ENCODE measurements at regions not wholly inside any gene's neighbourhood (a gene's known extent, or its start where the extent isn't known, plus 50 kb on each side); places are given as distances from the start of the nearest gene placed in this dataset.

DNA sequence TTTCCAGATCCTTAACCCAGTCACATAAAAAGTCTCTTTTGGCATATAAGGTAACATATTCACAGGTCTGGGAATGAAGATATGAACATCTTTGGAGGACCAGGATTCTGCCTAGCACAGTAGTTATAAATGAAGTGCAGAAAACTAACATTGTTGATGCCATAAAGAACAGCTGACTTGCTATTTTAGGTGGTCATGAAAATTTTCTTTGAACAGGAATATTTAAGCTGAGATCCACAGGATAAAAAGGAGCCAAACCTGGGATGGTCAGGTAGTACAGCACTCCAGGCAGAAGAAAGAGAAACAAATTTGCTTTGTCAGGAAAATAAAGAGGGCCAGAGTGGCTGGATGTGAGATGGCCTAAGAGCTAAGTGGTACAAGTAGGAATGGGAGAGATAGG, 80.0 kb downstream of the CENPW start:
- TF ChIP-seq, protein P1, sequence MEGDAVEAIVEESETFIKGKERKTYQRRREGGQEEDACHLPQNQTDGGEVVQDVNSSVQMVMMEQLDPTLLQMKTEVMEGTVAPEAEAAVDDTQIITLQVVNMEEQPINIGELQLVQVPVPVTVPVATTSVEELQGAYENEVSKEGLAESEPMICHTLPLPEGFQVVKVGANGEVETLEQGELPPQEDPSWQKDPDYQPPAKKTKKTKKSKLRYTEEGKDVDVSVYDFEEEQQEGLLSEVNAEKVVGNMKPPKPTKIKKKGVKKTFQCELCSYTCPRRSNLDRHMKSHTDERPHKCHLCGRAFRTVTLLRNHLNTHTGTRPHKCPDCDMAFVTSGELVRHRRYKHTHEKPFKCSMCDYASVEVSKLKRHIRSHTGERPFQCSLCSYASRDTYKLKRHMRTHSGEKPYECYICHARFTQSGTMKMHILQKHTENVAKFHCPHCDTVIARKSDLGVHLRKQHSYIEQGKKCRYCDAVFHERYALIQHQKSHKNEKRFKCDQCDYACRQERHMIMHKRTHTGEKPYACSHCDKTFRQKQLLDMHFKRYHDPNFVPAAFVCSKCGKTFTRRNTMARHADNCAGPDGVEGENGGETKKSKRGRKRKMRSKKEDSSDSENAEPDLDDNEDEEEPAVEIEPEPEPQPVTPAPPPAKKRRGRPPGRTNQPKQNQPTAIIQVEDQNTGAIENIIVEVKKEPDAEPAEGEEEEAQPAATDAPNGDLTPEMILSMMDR (IDR thresholded peaks at IDR 0.05; ENCODE audit: insufficient read depth, missing control alignments) = no peak
- no peak for FAIRE-seq
- no peak for DNase-seq (ENCODE audit: insufficient read length, low spot score)

- TF ChIP-seq, protein P1 (IDR thresholded peaks at IDR 0.05; ENCODE audit: insufficient read depth, missing control alignments) = no peak
- FAIRE-seq (no peak), DNase-seq (ENCODE audit: insufficient read length, low spot score) (no peak)
Measured at GRCh38 chr6:126422912-126423311, 83.0 kb downstream of the CENPW start.

DNA sequence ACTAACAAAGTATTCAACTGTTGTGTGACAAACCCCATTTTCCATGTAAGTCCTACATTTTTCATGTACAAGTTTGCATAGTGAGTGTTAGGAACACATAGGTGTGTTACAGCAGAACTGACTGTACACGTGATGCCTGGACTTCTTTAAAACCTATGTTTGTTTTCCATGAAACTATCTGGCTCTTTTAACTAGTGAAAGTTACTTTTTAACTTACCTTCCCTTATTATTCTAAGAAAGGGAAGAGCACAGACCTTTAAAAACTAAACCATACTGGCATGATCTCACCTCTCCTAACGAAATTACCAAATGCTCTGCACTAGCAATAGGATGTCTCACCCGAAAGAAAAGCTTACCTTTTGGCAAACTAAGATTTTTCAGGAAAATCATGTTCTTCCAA, 87.8 kb downstream of the CENPW start:
- FAIRE-seq = no peak
- DNase-seq (ENCODE audit: insufficient read length, low spot score) = no peak
- TF ChIP-seq, protein P1 (IDR thresholded peaks at IDR 0.05; ENCODE audit: insufficient read depth, missing control alignments) = no peak

DNA sequence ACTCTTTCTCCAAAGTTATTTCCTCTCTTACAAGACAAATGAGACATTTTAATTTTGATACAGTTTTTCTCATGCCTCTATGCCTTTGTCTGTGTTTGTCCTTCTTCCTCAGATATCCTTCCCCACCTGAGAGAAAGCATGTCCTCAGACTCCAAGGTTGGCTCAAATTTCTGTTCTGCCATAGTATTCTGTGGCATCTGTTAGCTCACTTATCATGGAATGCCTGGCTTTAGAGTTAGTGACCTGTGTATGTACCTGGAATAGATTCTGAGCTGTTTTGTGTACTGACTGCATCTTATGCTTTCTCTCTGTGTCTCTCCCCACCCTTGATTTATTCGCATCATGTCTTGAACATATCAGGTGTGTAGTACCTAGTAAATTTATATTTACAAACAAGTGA, 90.0 kb downstream of the CENPW start:
- no peak for FAIRE-seq
- no peak for DNase-seq (ENCODE audit: insufficient read length, low spot score)
- TF ChIP-seq, protein P1 (IDR thresholded peaks at IDR 0.05; ENCODE audit: insufficient read depth, missing control alignments) = no peak

- FAIRE-seq (no peak), DNase-seq (ENCODE audit: insufficient read length, low spot score) (no peak)
- TF ChIP-seq, protein P1 (IDR thresholded peaks at IDR 0.05; ENCODE audit: insufficient read depth, missing control alignments) = no peak
Measured at GRCh38 chr6:126432564-126432963, 92.6 kb downstream of the CENPW start.

DNA sequence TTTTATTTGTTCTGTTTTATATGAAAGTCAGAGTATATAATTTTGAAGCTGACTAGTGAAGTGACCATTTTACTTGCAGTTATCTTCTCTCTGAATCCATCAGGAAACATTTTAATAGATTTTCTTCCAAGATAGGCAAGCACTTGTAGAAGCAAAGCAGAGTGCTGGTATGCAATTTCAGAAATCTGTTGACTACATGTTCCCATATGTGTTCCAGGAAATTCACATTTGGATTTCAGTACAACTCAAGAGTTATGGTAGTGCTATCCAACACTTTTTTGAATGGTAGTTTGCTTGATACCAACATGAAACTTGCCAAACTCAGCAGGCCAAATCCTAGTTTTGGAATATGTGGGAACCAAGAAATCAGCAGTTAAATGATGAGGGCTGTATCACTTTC, 94.0 kb downstream of the CENPW start:
- FAIRE-seq = no peak
- TF ChIP-seq, protein P1 (IDR thresholded peaks at IDR 0.05; ENCODE audit: insufficient read depth, missing control alignments) = no peak
- no peak for DNase-seq (ENCODE audit: insufficient read length, low spot score)

GRCh38 chr6:126437205-126437604, 97.3 kb downstream of the CENPW start:
- FAIRE-seq = no peak
- TF ChIP-seq, protein P1 (IDR thresholded peaks at IDR 0.05; ENCODE audit: insufficient read depth, missing control alignments) = no peak
- no peak for DNase-seq (ENCODE audit: insufficient read length, low spot score)

All from D721Med (cell line).